GM21381 (cell line): ENCODE measurements at regions not wholly inside any gene's neighbourhood (a gene's known extent, or its start where the extent isn't known, plus 50 kb on each side); places are given as distances from the start of the nearest gene placed in this dataset.
"Not testable (repeated sequence)": the region's sequence is repeated elsewhere in the genome, so short reads cannot be mapped to it uniquely, and the experiment has no call there.

ENCODE experiments used
- ATAC-seq: cut with Tn5 transposase; IDR thresholded peaks from one replicate; pipeline ENCODE4 v1.9.1; 2021; ENCODE audit warnings: mild to moderate bottlenecking, moderate library complexity; ENCODE audit not compliant: unreplicated experiment

DNA sequence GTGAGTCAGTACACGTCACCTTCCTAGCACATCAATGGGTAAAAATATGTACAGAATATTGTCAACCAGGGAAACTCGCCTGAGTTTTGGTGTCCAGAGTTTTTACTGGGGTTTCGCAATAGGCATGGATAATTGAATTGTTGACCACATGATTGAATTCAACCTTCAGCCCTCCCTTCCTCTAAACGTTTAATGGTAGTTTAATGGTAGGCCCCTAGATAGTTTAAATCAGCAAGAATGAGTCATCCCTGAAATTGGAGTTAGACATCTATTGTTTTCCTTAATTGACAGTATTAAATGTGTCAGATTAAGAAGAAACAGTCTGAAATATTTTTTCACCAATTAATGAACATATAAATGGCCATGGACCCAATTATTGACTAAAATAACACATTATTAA is 57.8 kb upstream of the CACNA2D1 start:
- no peak for ATAC-seq

DNA sequence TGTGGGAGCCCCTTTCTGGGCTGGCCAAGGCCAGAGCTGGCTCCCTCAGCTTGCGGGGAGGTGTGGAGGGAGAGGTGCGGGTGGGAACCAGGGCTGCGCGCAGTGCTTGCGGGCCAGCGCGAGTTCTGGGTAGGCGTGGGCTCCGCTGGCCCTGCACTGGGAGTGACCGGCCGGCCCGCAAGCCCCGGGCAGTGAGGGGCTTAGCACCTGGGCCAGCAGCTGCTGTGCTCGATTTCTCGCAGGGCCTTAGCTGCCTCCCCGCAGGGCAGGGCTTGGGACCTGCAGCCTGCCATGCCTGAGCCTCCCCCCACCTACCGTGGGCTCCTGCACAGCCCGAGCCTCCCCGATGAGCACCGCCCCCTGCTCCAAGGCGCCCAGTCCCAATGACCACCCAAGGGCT is 56.0 kb upstream of the CACNA2D1 start:
- not testable (repeated sequence) for ATAC-seq

DNA sequence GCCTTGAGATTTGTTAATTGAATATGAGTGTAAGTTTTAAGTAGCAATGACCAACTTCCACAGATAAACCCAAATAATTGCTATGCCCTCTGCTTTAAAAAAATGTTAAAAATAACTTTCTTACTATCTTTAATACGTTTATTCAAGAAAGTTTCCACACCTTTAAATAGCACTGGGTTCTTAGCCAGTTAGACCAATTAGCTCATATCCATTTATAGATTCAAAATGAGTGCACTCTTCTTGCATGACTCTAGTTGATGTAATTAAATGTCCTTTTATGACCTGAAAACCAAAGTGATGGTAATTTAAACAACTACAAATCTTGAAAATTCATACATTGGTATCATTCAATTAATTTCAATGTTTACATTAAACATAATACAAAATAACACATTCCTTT is 50.8 kb upstream of the CACNA2D1 start:
- ATAC-seq, result no peak
